ENCODE measurements at regions not wholly inside any gene's neighbourhood (a gene's known extent, or its start where the extent isn't known, plus 50 kb on each side); places are given as distances from the start of the nearest gene placed in this dataset.

DNA sequence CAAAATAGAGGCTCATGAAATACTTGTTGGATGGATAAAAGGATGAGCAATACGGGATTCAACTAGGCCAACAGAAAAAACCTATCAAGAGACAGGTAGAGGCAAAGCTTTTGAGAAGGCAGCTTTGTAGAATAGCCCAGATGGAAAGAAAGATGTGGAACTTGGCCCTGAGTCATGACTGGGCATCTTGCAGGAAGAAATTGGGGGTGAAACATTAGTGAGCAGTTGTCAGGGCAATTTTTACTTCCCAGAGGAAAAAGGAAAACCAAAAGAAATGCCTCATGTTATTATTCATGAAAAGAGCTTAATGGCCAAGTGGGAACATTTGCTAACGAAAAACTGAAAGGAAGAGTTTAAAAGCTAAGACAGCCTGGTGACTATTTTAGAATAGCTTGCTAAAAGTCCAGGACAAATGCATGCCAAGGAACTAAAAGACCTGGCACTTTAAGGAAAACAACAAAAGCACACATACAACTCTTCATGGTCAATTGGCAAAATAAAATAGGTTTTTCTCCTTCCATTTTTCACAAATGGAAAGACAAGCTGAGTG is 180.1 kb downstream of the HS3ST3A1 start:
- TF ChIP-seq, protein P1, sequence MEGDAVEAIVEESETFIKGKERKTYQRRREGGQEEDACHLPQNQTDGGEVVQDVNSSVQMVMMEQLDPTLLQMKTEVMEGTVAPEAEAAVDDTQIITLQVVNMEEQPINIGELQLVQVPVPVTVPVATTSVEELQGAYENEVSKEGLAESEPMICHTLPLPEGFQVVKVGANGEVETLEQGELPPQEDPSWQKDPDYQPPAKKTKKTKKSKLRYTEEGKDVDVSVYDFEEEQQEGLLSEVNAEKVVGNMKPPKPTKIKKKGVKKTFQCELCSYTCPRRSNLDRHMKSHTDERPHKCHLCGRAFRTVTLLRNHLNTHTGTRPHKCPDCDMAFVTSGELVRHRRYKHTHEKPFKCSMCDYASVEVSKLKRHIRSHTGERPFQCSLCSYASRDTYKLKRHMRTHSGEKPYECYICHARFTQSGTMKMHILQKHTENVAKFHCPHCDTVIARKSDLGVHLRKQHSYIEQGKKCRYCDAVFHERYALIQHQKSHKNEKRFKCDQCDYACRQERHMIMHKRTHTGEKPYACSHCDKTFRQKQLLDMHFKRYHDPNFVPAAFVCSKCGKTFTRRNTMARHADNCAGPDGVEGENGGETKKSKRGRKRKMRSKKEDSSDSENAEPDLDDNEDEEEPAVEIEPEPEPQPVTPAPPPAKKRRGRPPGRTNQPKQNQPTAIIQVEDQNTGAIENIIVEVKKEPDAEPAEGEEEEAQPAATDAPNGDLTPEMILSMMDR (conservative IDR thresholded peaks at IDR 0.05; ENCODE audit: low read depth, low read length) = no peak
- TF ChIP-seq EZH2 (IDR thresholded peaks at IDR 0.05; ENCODE audit: low read length, unreplicated experiment) = no peak
